ENCODE measurements at regions not wholly inside any gene's neighbourhood (a gene's known extent, or its start where the extent isn't known, plus 50 kb on each side); places are given as distances from the start of the nearest gene placed in this dataset.

- TF ChIP-seq EZH2 (IDR thresholded peaks at IDR 0.05) (no peak), POLR2AphosphoS5 (IDR thresholded peaks at IDR 0.05; ENCODE audit: borderline replicate concordance, low read depth, low read length) (no peak)
Observed at GRCh38 chr16:51996516-51996915, 550.4 kb downstream of the TOX3 start.

All from SK-N-MC (cell line).